SK-N-MC (cell line): ENCODE measurements at regions not wholly inside any gene's neighbourhood (a gene's known extent, or its start where the extent isn't known, plus 50 kb on each side); places are given as distances from the start of the nearest gene placed in this dataset.

Source experiments
- DNase-seq: peaks from one replicate; pipeline ENCODE4 v3.0.0-alpha.2; 2011; ENCODE audit warnings: low read depth, low spot score
- H3K27ac ChIP-seq: fragments of 200-600 bp; sonication (generic); 2 replicates; pipeline ENCODE4 v1.5.1; 2016; ENCODE audit warnings: mixed run types
- H3K36me3 ChIP-seq: fragments of 200-600 bp; sonication (generic); 2 replicates; pipeline ENCODE4 v1.6.1; 2017; ENCODE audit warnings: antibody characterized with exemption, low read length, mixed read lengths; ENCODE audit not compliant: insufficient read depth
- H3K4me3 ChIP-seq: fragments of 200-600 bp; sonication (generic); 2 replicates; pipeline ENCODE4 v1.5.1; 2016
- H3K9ac ChIP-seq: fragments of 200-600 bp; sonication (generic); 2 replicates; pipeline ENCODE4 v1.8.0; 2017; ENCODE audit warnings: mixed run types, mixed read lengths; ENCODE audit not compliant: insufficient read length
- H3K9me3 ChIP-seq: fragments of 200-600 bp; sonication (generic); 2 replicates; pipeline ENCODE4 v1.6.1; 2017; ENCODE audit warnings: low read depth, mild to moderate bottlenecking, antibody characterized with exemption, low read length, moderate library complexity, mixed read lengths
- EZH2 ChIP-seq: fragments of 200-600 bp; sonication (generic); IDR thresholded peaks from one replicate; pipeline ENCODE4 v1.6.1; 2017; ENCODE audit warnings: antibody characterized with exemption
- FOXP2 ChIP-seq: optimal IDR thresholded peaks from 2 replicates; pipeline ENCODE3; 2011; ENCODE audit warnings: mild to moderate bottlenecking, moderate library complexity; ENCODE audit not compliant: insufficient read depth; ENCODE audit errors: extremely low read length, control extremely low read depth
- POLR2AphosphoS5 ChIP-seq: IDR thresholded peaks from 2 replicates; pipeline ENCODE4 v1.6.1; 2012; ENCODE audit warnings: mild to moderate bottlenecking, low read depth, low read length, borderline replicate concordance

- DNase-seq = no peak
- TF ChIP-seq FOXP2 (no peak), EZH2 (no peak), POLR2AphosphoS5 (no peak)
- no peaks in the 10 kb centered on the region for H3K36me3 ChIP-seq
- H3K9me3 ChIP-seq = no peaks in the 10 kb centered on the region
- H3K27ac ChIP-seq = no peak overlapping the region
- H3K4me3 ChIP-seq = no peak overlapping the region
- no peak overlapping the region for H3K9ac ChIP-seq
Observed at GRCh38 chr2:20511130-20511529, 64.3 kb downstream of the RHOB start.

DNA sequence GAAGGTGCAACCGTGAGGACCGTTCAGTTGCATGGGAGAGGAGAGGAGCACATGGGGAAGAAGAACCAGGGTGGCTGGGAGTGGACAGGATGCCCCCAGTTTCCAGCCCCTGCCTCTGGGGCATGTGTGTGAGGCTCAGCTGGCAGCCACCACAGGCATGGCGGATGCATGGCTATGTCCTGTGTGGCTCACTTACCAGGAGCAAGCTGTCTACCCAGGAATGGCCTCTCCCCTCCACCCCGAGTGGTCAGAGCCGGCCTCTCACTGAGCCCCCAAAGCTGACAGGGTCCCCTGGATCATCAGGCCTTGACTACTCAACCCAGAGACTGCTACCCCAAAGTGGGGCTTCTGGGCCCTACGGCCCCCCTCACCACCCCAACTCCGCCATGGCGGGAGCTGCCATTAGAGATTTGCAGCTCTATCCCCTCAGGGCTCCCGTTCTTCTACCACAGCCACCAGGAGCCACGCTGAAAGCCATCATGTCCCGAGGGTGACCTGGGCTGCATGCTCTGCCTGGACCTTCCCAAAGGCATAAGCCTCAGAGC is 65.3 kb downstream of the RHOB start:
- H3K4me3 ChIP-seq = no peak overlapping the region
- TF ChIP-seq EZH2 = no peak
- no peak for TF ChIP-seq FOXP2
- TF ChIP-seq POLR2AphosphoS5 = no peak

DNA sequence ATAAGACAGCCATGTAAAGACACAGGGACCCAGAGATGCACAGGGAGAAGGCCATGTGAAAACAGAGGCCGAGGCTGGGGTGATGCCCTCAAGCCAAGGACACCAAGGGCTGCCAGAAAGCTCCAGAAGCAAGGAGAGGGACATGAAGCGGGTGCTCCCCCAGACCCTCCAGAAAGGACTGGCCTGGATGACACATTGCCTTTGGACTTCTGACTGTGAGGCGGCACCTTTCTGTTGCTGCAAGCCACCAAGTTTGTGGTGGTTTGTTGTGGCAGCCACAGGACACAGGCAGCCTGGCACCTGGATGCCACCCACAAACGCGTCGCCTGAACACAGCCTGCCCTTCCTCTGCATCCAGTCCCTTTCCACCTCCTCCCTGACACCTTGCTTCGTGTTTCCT is 67.1 kb downstream of the RHOB start:
- no peaks in the 10 kb centered on the region for H3K9me3 ChIP-seq
- DNase-seq = no peak
- no peak overlapping the region for H3K4me3 ChIP-seq
- no peak overlapping the region for H3K9ac ChIP-seq
- TF ChIP-seq FOXP2 = no peak
- TF ChIP-seq POLR2AphosphoS5 = no peak
- no peak for TF ChIP-seq EZH2
- H3K36me3 ChIP-seq = no peaks in the 10 kb centered on the region
- H3K27ac ChIP-seq = no peak overlapping the region

More for the DNA sequence above, 65.3 kb downstream of the RHOB start:
- Histone ChIP-seq H3K9me3 (no peaks in the 10 kb centered on the region), H3K9ac (no peak overlapping the region), H3K27ac (no peak overlapping the region), H3K36me3 (no peaks in the 10 kb centered on the region)
- DNase-seq = no peak

- no peak overlapping the region for H3K9ac ChIP-seq
- no peak for DNase-seq
Observed at GRCh38 chr2:20514596-20515269, 67.9 kb downstream of the RHOB start.

DNA sequence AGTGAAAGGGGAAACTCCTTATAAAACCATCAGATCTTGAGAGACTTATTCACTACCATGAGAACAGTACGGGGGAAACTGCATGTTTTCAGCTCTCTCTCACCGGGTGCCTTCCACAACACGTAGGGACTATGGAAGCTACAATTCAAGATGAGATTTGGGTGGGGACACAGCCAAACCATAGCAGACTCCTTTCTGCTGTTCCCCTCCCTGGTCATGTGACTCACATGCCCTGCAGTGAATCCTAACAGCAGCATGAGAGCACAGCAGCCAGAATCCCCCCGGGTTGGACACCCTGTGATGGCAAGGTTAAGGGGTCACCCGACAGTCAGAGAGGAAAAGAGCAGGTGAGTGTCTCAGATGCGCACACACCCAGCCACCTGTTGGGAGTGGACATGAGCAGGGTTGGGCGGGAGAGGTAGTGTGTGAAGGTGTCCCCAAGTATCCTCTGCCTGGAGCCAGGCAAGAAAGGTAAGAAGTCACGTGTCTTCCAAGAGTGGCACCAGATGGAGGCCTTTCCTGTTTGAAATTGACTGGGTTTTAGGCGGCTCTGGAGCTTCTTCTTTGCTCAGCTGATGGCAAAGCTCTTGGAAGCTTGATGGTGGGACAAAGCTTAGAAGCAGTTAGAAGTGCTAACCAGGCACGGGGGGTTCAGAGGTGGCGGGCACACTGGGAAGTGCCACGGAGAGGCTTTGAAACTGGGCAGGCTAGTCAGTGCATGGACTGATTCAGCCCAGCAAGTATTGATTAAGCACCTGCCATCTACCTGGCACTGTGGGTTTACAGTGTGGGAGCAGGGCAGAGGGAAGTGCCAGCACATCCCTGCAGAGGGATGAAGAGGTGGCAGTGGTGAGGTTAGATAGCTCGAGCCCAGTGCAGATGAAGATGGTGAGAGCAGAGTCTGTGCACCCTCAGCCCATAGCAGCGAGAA is 68.7 kb downstream of the RHOB start:
- Histone ChIP-seq H3K27ac (no peak overlapping the region), H3K9me3 (no peaks in the 10 kb centered on the region), H3K4me3 (no peak overlapping the region), H3K36me3 (no peaks in the 10 kb centered on the region), H3K9ac (no peak overlapping the region)
- DNase-seq = no peak
- no peak for TF ChIP-seq FOXP2
- TF ChIP-seq POLR2AphosphoS5 = no peak
- no peak for TF ChIP-seq EZH2

More at GRCh38 chr2:20514596-20515269, 67.9 kb downstream of the RHOB start:
- H3K4me3 ChIP-seq = no peak overlapping the region
- no peak overlapping the region for H3K27ac ChIP-seq
- no peaks in the 10 kb centered on the region for H3K9me3 ChIP-seq
- H3K36me3 ChIP-seq = no peaks in the 10 kb centered on the region
- TF ChIP-seq FOXP2 (no peak), POLR2AphosphoS5 (no peak), EZH2 (no peak)

DNA sequence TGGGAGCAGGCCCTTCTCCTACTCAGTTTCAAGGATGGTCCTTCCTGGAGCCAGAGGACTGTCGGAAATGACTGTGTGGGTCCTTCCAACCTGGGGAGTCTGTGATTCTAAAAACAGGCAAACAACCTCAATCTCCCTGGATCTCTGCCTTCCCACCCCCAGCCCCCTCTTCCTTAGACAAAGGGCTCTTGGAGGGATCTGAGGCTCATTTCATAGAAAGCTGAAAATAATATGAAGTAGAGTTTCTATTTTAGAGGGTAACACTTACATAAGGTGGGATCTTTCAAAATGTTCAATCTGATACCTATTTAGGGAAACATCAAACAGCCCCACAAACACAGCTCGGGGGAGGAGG is 69.4 kb downstream of the RHOB start:
- Histone ChIP-seq H3K9ac (no peak overlapping the region), H3K4me3 (no peak overlapping the region), H3K9me3 (no peaks in the 10 kb centered on the region), H3K27ac (no peak overlapping the region), H3K36me3 (no peaks in the 10 kb centered on the region)
- no peak for DNase-seq
- TF ChIP-seq POLR2AphosphoS5 (no peak), EZH2 (no peak), FOXP2 (no peak)

GRCh38 chr2:20516646-20517341 is 69.9 kb downstream of the RHOB start:
- no peak for TF ChIP-seq POLR2AphosphoS5
- DNase-seq = no peak
- no peaks in the 10 kb centered on the region for H3K9me3 ChIP-seq
- H3K36me3 ChIP-seq = no peaks in the 10 kb centered on the region
- no peak overlapping the region for H3K4me3 ChIP-seq
- no peak overlapping the region for H3K9ac ChIP-seq
- no peak overlapping the region for H3K27ac ChIP-seq

DNA sequence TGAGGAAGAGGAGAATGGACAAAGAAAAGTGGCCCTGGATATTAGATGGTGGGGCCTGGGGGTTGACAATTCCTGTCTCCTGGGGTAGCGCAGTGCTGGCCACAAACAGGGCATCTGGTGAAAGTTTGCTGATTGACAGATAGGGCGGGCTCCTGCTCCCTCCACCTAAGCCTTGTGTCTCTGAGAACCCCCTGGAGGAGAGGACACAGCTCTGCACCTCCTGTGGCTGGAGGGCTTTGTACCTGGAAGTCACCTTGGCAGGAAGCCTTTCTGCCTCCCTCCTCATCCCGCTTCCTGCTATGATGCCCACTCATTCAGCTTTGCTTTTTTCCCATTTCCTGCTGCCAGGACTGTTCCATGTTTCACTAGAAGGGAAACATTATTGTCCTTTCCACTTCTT is 72.4 kb downstream of the RHOB start:
- no peak for DNase-seq
- TF ChIP-seq FOXP2 (no peak), EZH2 (no peak), POLR2AphosphoS5 (no peak)
- H3K9ac ChIP-seq = no peak overlapping the region
- H3K4me3 ChIP-seq = no peak overlapping the region
- no peaks in the 10 kb centered on the region for H3K9me3 ChIP-seq
- H3K36me3 ChIP-seq = no peaks in the 10 kb centered on the region
- H3K27ac ChIP-seq = no peak overlapping the region
